ENCODE measurements at regions not wholly inside any gene's neighbourhood (a gene's known extent, or its start where the extent isn't known, plus 50 kb on each side); places are given as distances from the start of the nearest gene placed in this dataset.
"Not testable (repeated sequence)": the region's sequence is repeated elsewhere in the genome, so short reads cannot be mapped to it uniquely, and the experiment has no call there.

DNA sequence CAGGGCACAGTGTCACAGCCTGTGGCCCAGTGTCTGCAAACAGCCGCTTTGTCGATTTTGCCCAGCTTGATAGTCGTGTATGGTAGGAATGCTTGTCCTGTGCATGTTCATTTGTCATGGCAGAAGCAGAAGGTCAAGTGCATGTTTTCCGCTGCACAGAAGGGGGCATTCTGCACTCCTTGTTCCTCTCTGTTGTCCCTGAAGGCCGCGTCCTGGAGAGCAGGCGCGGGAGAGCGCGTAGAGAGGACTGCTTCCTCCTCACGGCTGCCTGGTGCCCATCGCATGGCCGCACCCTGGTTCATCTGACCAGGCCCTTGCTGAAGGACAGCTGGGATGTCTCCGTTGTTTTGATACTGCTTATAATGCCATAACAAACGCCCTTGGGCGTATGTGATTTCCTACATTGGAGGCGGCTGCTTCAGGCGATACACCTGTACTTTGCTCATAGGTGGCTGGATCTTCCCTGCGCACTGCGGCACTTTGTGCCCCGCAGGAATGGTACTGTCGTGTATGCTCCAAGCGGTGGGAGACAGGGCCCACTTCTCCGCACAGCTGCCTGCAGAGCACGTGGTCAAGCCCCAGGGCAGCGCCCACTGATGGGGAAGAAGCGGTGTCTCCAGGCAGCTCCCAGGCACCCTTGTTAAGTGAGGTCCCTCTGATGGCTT, 63.5 kb upstream of the LRPAP1 start:
- not testable (repeated sequence) for DNase-seq

DNA sequence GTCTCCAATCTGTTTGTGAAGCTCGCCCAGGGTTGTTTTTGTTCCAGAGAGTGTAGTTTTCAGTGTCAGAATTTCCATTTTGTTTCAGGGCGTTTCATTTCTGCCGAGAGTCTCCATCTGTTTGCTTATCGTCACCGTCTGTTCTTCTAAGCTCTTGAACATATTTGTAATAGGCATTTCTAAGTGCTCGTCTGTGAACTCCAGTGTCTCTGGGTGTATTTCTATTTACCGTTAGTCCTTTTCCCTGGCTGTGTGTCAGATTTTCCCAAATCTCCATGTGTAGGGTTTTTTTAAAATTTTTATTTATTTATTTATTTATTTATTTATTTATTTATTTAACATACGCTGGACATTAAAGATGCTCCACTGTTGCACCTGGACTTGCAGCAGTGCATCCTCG, 62.5 kb upstream of the LRPAP1 start:
- not testable (repeated sequence) for DNase-seq

DNA sequence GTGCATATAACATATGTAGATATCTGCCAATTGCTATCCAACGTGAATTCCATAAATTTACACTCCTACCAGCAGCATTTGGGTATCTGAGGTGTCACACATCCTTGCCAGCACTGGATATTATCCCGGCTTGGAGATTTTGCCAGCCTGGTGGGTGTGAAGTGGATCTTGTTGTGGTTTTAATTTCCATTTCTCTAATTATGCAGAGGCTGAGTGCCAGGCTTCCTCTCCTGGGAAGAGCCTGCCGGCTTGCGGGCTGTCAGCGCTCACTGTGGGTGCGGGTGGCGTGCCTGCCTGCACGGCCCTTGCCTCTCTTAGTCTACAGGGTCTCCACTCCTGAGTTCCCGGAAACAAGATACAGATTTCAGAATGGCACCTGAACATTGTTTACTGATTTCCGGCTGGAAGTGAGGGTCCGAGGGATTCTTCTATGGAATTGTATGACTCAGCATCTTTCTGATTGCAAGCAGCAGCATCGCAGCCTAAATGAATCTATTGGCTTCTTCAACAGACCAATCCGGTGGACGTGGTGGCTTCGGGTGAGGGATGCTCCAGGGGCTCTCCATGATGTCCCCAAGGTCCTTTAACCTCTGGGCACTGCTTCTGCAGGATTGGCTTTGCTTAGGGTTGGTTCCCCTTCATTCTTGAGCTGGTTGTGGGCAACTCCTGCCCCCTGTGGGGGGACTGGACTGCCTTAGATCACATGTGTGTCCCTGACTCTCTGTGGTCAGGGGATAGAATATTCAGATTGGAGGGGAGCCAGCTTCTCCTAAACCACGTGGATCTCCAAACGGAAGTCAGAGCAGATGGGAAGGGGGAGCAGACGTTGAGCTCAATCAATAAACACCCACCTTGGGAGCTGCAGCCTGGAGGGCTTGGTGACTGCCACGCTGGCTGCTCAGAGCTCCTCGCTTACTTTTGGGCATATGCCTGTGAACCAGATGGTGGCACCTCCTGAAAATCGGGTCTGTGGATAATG, 58.0 kb upstream of the LRPAP1 start:
- DNase-seq, result not testable (repeated sequence)

GRCh38 chr4:3589379-3589778, 57.2 kb upstream of the LRPAP1 start:
- not testable (repeated sequence) for DNase-seq

GRCh38 chr4:3588517-3589194, 56.4 kb upstream of the LRPAP1 start:
- not testable (repeated sequence) for DNase-seq

GRCh38 chr4:3586596-3586995, 54.4 kb upstream of the LRPAP1 start:
- DNase-seq, result not testable (repeated sequence)

DNA sequence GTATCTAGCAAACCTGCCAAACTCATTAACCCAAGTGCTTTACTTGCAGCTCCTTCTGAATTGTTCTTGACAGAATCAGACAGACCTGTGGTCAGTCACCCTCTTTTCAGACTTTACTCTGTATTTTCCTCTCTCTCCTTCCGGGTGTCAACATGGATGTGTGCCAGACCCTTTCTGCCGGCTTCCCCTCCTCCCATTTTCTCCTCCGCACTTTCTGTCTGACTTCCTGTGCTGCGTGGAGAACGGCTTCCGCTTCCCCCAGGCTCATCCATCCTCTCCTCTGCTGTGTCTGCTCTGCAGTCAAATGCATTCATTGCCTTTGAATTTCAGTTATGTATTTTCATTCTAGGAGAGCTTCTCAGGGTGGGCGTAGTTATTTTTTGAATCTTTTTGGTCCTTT, 53.3 kb upstream of the LRPAP1 start:
- peak; percentile 16 to 19 for DNase-seq

DNA sequence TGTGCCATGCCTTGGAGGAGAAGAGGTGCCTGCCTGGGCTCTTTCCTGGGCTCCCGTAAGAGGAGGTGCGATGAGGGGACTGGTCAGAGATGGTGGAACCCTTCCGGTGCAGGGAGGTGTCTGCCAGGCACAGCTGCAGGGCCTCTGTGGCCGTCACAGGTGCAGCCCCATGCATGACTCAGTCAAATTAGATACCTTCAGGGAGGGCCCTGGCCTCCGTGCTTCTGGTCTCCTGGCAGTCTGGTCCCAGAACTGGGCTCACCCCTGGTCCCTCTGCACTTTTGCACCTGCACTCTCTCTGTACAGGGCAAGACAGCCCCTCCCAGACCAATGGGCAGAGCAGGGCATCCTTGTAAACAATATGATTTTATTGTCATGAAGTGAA, 49.9 kb upstream of the LRPAP1 start:
- no peak for DNase-seq

All from right lung (tissue), 2 donors.